HG03097 (cell line): ENCODE measurements at regions not wholly inside any gene's neighbourhood (a gene's known extent, or its start where the extent isn't known, plus 50 kb on each side); places are given as distances from the start of the nearest gene placed in this dataset.
"Not testable (repeated sequence)": the region's sequence is repeated elsewhere in the genome, so short reads cannot be mapped to it uniquely, and the experiment has no call there.

Experiments
- ATAC-seq: cut with Tn5 transposase; IDR thresholded peaks from one replicate; pipeline ENCODE4 v1.9.1; 2021; ENCODE audit not compliant: unreplicated experiment, low FRiP score

- not testable (repeated sequence) for ATAC-seq
Observed at GRCh38 chr13:107782646-107783045, 432.7 kb downstream of the LIG4 start.

GRCh38 chr13:107778094-107778493 is 437.2 kb downstream of the LIG4 start:
- no peak for ATAC-seq

DNA sequence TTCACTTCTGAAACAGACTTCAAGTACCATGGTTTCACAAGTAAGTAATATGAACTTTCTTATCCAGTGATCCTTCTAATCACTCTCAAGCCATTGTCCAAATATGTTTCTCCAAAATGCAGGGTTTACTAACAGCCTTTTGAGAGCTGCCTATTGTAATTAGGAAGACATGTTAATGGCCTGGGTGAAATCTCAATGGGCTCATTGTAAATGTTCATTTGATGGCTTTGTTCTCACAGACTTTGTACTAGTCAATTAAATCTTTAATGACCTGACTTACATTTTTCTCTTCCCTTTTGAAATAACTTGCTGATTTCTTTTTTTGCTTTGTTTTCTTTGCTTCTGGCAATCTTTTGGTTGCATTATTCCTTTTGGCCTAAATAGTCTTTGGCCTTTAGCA is 444.8 kb downstream of the LIG4 start:
- ATAC-seq, result no peak

GRCh38 chr13:107767119-107767518 is 448.2 kb downstream of the LIG4 start:
- ATAC-seq, result no peak

DNA sequence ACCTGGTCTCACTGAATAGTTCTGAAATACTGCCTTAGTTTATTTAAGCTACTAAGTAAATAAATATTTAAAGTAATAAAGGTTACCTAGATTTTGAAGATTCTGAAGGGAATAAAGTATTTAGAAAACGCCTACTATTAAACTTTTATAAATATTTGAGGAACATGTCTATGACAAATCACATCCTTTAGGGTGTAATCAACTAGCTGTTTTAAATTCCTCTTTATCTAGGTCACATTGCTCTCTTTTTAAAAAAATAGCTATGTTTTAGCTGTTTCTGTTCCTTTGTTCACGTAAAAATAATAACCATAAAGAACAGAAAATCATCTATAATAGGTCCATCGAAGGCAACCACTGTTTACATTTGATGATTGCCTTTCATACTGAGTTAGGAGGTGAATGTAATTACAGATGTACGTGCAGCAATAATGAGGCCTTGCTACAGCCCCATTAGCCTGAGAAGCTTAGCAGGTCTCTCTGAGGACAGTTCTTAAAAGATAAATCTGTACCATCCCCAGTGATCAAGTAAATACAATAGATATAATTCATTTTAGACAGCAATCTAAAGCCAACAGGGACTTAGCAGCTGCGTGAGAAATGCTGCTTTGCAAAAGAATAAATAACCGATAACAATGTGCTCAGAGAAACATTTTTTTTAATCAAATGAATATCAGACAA is 449.5 kb downstream of the LIG4 start:
- ATAC-seq, result no peak

DNA sequence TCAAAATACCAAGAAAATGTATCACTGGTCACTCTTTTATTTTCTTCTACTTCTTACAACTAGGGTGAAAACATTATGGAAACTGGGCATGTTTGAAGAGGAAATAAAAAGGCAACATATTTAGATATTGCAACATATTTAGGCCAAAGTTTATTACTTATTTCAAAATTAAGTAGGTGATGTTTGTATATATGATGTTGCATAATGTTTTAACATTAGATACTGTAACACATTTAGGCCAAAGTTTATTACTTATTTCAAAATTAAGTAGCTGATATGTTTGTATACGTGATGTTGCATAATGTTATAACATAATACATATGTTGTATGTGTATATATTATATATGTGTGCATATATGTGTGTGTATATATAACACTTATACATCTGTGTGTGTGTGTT is 451.3 kb downstream of the LIG4 start:
- ATAC-seq, result no peak

DNA sequence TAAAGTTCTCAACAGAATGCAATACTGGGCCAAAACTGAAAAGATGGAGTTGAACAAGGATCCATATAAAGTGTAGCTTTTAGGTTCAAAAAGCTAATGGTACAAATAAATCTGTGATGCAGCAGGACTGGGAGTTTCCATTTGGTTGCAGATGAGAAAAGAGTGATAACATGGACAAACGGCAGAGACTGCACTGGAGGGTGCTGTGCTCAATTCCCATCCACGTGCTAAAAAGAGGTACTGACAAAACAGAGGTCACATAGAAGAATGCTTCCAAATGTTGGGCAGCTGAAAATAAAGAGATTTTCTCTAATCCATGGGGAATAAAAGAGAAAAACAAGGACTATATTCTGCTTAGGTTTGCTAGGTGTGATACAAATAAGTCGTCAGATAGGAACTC is 461.6 kb downstream of the LIG4 start:
- no peak for ATAC-seq

DNA sequence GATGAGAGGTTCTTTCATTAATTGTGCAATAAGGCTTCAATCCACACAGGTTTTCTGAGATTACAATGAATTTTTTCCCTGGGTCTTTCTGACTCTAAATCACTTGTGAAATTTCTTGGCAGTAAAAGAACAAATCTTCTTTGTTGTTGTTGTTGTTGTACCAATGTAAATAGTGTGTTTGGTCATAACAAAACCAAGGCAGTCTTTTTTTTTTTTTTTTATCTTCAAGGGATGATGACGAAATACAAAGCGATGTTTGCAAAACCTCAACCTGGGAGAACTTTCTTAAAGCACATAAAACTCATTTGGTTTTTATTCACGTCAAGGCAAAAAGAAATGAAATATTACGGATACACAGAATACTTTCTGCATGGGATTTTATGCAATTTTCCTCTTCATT is 462.0 kb downstream of the LIG4 start:
- no peak for ATAC-seq

DNA sequence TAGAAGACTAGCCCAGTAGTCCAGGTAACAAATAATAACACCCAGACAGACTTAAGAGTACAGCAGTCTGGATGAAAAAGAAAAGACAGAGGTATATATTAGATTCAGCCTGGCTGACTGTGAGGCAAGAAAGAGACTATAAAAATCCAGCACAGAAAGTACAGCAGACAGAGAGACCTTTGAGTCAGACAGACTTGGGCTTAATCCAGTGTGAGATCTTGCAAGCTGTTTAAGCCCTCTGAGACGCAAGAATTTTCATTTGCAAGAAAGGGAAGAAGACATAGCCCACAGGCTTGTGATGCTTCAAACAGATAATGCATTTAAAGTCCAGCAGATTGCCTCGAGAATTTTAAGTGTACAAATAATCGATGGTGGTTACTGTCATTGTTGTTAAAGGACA is 471.4 kb downstream of the LIG4 start:
- no peak for ATAC-seq

DNA sequence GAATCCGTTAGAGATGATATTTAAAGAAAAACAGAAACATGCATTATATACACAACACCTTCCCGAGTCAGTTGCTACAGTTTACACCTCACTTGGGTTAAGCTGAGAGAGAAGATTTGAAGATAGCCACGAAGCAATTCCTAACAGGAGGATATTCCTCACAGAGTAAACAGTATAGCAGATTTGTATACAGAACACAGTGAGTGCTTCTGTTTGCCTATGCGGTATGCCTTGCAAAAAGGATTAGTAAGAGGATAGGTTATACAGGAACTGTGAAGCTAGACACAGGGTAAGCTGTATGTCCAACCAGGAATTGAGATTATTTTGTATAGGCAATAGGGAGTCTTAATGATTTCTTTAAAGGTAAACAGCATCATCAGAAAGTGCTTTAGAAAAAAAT is 471.8 kb downstream of the LIG4 start:
- ATAC-seq, result no peak

GRCh38 chr13:107743100-107743499 is 472.2 kb downstream of the LIG4 start:
- no peak for ATAC-seq

GRCh38 chr13:107742544-107742943 is 472.8 kb downstream of the LIG4 start:
- ATAC-seq, result no peak

DNA sequence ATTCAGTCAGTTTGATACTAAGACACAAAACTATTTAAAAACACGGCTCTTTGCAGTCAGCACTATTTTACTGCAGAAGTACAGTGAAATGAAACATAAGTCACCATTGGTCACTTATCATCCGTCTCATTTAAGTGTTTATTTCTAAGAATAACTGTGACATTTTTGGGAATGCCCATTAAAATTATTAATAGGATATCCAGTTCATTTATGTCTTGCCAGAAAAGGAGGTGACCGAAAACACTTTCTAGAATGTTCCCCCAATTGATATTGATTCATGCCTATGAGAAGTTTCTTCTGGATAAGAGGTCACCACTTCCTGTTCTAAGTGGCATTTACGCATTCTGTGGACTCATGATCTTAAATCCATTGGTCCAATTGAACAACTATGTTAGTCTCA is 477.3 kb downstream of the LIG4 start:
- no peak for ATAC-seq

- ATAC-seq, result no peak
Observed at GRCh38 chr13:107736731-107737130, 478.6 kb downstream of the LIG4 start.

DNA sequence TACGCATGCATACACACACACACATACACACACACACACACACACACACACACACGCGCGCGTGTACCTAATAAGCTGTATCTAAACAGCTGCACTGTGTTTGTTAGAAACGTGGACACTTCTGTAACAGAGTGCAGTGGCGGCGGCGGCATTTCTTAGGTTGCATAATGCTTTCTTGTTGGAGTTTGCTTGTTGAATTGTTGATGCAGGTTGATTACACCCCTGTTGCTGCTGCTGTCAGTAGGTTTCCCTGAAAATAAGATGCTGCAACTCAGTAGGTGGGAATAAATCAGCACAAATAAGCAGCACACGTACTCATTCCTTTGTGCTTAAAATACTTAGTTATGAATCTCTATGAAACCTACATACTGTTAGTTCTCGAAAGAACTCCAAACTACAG is 479.2 kb downstream of the LIG4 start:
- ATAC-seq, result no peak

GRCh38 chr13:107734891-107735625 is 480.3 kb downstream of the LIG4 start:
- ATAC-seq, result no peak

- ATAC-seq, result no peak
Observed at GRCh38 chr13:107733276-107733675, 482.1 kb downstream of the LIG4 start.

DNA sequence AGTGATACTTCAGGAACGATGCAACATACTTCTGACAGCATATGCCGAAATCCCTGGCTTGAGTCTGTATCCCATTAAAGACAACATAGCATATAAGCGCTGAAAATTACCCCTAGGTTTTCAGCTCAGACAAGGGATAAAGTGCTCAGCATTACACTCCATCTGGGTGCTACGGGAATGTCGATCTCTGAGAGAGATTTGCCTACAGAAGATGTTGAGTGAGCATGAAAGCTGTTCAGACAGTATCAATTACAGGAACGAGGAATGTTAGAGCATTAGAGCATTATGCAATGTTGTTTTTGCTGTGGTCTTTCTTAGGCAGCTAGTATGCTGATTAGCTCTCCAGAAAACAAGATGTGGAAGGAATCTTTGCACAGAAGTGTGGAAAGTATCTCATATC is 484.5 kb downstream of the LIG4 start:
- no peak for ATAC-seq

- ATAC-seq, result no peak
Observed at GRCh38 chr13:107721125-107721869, 494.0 kb downstream of the LIG4 start.

DNA sequence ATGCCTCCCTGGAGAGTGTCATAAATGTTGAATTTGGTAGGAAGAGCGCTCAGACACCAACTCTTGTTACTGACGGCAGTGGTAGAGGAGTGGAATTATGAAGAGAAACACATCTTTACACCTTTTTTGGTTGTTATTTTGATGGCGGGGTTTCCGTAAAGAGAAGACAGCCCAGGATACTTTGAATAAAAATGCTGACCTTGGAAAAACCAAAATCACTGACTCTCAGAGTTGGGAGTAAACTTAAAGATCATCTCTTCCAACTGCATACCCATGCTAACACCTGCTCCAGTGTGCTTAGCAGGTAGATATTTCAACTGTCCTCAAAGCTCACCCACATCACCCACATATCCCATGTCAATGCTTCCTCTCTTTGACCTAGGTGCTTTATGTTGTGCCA is 498.6 kb downstream of the LIG4 start:
- ATAC-seq, result no peak

GRCh38 chr13:107716241-107716640 is 499.1 kb downstream of the LIG4 start:
- no peak for ATAC-seq

- ATAC-seq, result no peak
Observed at GRCh38 chr13:107715496-107715895, 499.8 kb downstream of the LIG4 start.
